ENCODE measurements at regions not wholly inside any gene's neighbourhood (a gene's known extent, or its start where the extent isn't known, plus 50 kb on each side); places are given as distances from the start of the nearest gene placed in this dataset.

DNA sequence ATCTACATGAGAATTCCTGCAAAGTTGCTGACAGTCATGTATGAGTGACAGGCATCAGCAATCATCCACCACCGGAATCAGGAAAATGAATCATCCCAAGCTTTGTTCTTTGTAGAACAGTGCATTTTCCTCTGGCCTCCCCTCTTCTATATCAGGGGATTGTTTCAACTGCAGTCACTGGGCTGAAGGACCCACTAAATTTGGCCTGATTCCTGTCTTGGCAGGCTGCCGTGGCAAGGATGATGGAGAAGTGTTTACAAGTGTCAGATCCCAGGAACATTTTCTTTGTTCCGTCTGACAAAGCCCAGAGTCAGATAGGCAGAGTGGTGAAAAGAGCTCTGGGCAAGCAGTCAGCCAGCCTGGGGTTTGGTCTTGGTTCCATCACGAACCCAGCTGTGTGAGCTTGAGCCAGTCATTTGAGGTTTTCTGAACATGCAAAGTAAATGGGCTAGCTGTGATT is 175.1 kb upstream of the TSC22D2 start:
- TF ChIP-seq POLR2A (IDR thresholded peaks at IDR 0.05; ENCODE audit: low read depth) = no peak
- TF ChIP-seq POLR2AphosphoS5 (IDR thresholded peaks at IDR 0.05) = no peak
